ENCODE measurements at regions not wholly inside any gene's neighbourhood (a gene's known extent, or its start where the extent isn't known, plus 50 kb on each side); places are given as distances from the start of the nearest gene placed in this dataset.
"Not testable (repeated sequence)": the region's sequence is repeated elsewhere in the genome, so short reads cannot be mapped to it uniquely, and the experiment has no call there.

DNA sequence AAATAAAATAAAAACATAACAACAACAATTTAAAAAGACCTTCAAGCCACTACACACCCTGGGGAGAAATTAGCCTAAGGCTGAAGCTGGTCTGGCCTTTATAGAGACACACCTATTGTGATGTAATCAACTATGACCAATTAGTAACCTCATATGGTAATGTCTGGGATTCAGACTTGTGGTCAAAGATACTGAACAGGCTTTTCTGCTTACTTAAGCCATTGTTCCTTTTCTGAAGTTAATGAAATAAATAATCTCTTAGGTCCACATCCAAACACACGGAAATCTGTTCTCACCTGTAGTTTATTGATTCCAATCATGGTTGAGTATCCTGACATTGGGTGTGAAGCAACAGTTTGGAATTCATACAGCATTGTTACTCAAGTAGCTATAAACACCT lies 152.5 kb downstream of the PLS3 start:
- no peaks in the 10 kb centered on the region for H3K4me1 Mint-ChIP-seq (ENCODE audit: low read depth)
- Histone ChIP-seq H3K9me3 (ENCODE audit: control insufficient read depth in 1 of 2, insufficient read depth in 1 of 2, low read length in 2 of 2) (no peaks in the 10 kb centered on the region), H3K27ac (ENCODE audit: low read depth in 1 of 2, low read length in 2 of 2) (no peak overlapping the region), H3K4me1 (ENCODE audit: insufficient read depth, low read length) (no peaks in the 10 kb centered on the region), H3K36me3 (ENCODE audit: insufficient read depth, low read length) (no peaks in the 10 kb centered on the region), H3K27me3 (ENCODE audit: control insufficient read depth in 1 of 2, insufficient read depth in 2 of 2, low read length in 2 of 2) (no peaks in the 10 kb centered on the region), H3K4me3 (ENCODE audit: low read length) (no peak overlapping the region)
- DNase-seq: no peak
- H3K36me3 Mint-ChIP-seq (ENCODE audit: low read depth): no peaks in the 10 kb centered on the region
- intact Hi-C loops (cut with DNase I, micrococcal nuclease): no loop called here
- ATAC-seq (ENCODE audit: poor library complexity): no peak
- no peak overlapping the region for H3K27ac Mint-ChIP-seq
- no peaks in the 10 kb centered on the region for H3K27me3 Mint-ChIP-seq
- TF ChIP-seq, protein P1, sequence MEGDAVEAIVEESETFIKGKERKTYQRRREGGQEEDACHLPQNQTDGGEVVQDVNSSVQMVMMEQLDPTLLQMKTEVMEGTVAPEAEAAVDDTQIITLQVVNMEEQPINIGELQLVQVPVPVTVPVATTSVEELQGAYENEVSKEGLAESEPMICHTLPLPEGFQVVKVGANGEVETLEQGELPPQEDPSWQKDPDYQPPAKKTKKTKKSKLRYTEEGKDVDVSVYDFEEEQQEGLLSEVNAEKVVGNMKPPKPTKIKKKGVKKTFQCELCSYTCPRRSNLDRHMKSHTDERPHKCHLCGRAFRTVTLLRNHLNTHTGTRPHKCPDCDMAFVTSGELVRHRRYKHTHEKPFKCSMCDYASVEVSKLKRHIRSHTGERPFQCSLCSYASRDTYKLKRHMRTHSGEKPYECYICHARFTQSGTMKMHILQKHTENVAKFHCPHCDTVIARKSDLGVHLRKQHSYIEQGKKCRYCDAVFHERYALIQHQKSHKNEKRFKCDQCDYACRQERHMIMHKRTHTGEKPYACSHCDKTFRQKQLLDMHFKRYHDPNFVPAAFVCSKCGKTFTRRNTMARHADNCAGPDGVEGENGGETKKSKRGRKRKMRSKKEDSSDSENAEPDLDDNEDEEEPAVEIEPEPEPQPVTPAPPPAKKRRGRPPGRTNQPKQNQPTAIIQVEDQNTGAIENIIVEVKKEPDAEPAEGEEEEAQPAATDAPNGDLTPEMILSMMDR (IDR thresholded peaks at IDR 0.05): no peak
- no peak overlapping the region for H3K4me3 Mint-ChIP-seq
- no peaks in the 10 kb centered on the region for H3K9me3 Mint-ChIP-seq
- POLR2A ChIA-PET: no interaction called here
- CTCF ChIA-PET: no interaction called here

- DNase-seq (no peak), ATAC-seq (ENCODE audit: poor library complexity) (no peak)
- H3K36me3 Mint-ChIP-seq (ENCODE audit: low read depth): no peaks in the 10 kb centered on the region
- TF ChIP-seq, protein P1 (IDR thresholded peaks at IDR 0.05): no peak
- H3K4me3 Mint-ChIP-seq: no peak overlapping the region
- no peaks in the 10 kb centered on the region for H3K9me3 ChIP-seq (ENCODE audit: control insufficient read depth in 1 of 2, insufficient read depth in 1 of 2, low read length in 2 of 2)
- H3K9me3 Mint-ChIP-seq: no peaks in the 10 kb centered on the region
- H3K27me3 ChIP-seq (ENCODE audit: control insufficient read depth in 1 of 2, insufficient read depth in 2 of 2, low read length in 2 of 2): no peaks in the 10 kb centered on the region
- intact Hi-C loops (cut with DNase I, micrococcal nuclease): no loop called here
- H3K4me1 Mint-ChIP-seq (ENCODE audit: low read depth): no peaks in the 10 kb centered on the region
- no peak overlapping the region for H3K4me3 ChIP-seq (ENCODE audit: low read length)
- H3K4me1 ChIP-seq (ENCODE audit: insufficient read depth, low read length): no peaks in the 10 kb centered on the region
- no peak overlapping the region for H3K27ac Mint-ChIP-seq
- no peak overlapping the region for H3K27ac ChIP-seq (ENCODE audit: low read depth in 1 of 2, low read length in 2 of 2)
- peaks cover 4% of the 10 kb centered on the region for H3K27me3 Mint-ChIP-seq
- H3K36me3 ChIP-seq (ENCODE audit: insufficient read depth, low read length): no peaks in the 10 kb centered on the region
- POLR2A ChIA-PET: no interaction called here
- CTCF ChIA-PET: no interaction called here
Observed at GRCh38 chrX:115719171-115719570, 158.2 kb downstream of the PLS3 start.

GRCh38 chrX:115722724-115723433 lies 161.9 kb downstream of the PLS3 start:
- CTCF ChIA-PET; H3K9me3 Mint-ChIP-seq; H3K27ac ChIP-seq (ENCODE audit: low read depth in 1 of 2, low read length in 2 of 2); H3K4me1 ChIP-seq (ENCODE audit: insufficient read depth, low read length); POLR2A ChIA-PET; H3K27me3 Mint-ChIP-seq; H3K36me3 Mint-ChIP-seq (ENCODE audit: low read depth); H3K27me3 ChIP-seq (ENCODE audit: control insufficient read depth in 1 of 2, insufficient read depth in 2 of 2, low read length in 2 of 2); H3K27ac Mint-ChIP-seq; intact Hi-C loops (cut with DNase I, micrococcal nuclease); H3K4me3 ChIP-seq (ENCODE audit: low read length); H3K4me3 Mint-ChIP-seq; DNase-seq; H3K4me1 Mint-ChIP-seq (ENCODE audit: low read depth); H3K9me3 ChIP-seq (ENCODE audit: control insufficient read depth in 1 of 2, insufficient read depth in 1 of 2, low read length in 2 of 2); H3K36me3 ChIP-seq (ENCODE audit: insufficient read depth, low read length); ATAC-seq (ENCODE audit: poor library complexity): not testable (repeated sequence)

DNA sequence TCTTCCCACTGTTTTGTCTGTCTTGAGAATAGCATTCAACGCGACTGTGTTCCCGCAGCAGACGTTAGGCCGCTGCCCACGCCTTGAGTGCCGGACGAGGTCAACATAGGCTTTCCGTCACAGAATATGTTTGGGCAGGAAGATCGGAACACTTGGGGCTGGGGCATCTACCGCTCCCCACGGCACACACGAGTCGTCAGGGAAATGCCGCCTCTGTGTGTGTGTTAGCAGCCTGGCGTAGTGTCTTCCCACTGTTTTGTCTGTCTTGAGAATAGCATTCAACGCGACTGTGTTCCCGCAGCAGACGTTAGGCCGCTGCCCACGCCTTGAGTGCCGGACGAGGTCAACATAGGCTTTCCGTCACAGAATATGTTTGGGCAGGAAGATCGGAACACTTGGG lies 164.4 kb downstream of the PLS3 start:
- H3K27me3 Mint-ChIP-seq; POLR2A ChIA-PET; H3K27ac ChIP-seq (ENCODE audit: low read depth in 1 of 2, low read length in 2 of 2); H3K4me1 Mint-ChIP-seq (ENCODE audit: low read depth); H3K9me3 ChIP-seq (ENCODE audit: control insufficient read depth in 1 of 2, insufficient read depth in 1 of 2, low read length in 2 of 2); H3K4me3 Mint-ChIP-seq; H3K27me3 ChIP-seq (ENCODE audit: control insufficient read depth in 1 of 2, insufficient read depth in 2 of 2, low read length in 2 of 2); H3K9me3 Mint-ChIP-seq; intact Hi-C loops (cut with DNase I, micrococcal nuclease); H3K36me3 Mint-ChIP-seq (ENCODE audit: low read depth); H3K4me3 ChIP-seq (ENCODE audit: low read length); CTCF ChIA-PET; H3K27ac Mint-ChIP-seq; DNase-seq; ATAC-seq (ENCODE audit: poor library complexity); H3K36me3 ChIP-seq (ENCODE audit: insufficient read depth, low read length); H3K4me1 ChIP-seq (ENCODE audit: insufficient read depth, low read length): not testable (repeated sequence)

GRCh38 chrX:115727792-115728732 lies 167.1 kb downstream of the PLS3 start:
- intact Hi-C loops (cut with DNase I, micrococcal nuclease); H3K4me1 Mint-ChIP-seq (ENCODE audit: low read depth): not testable (repeated sequence)

More at GRCh38 chrX:115727792-115728732, 167.1 kb downstream of the PLS3 start:
- DNase-seq: peak in 3 of 14 experiments; percentile 9 to 26 (median 22)
- H3K27me3 Mint-ChIP-seq; H3K27me3 ChIP-seq (ENCODE audit: control insufficient read depth in 1 of 2, insufficient read depth in 2 of 2, low read length in 2 of 2); POLR2A ChIA-PET; H3K27ac Mint-ChIP-seq; H3K36me3 Mint-ChIP-seq (ENCODE audit: low read depth); H3K4me1 ChIP-seq (ENCODE audit: insufficient read depth, low read length); H3K4me3 ChIP-seq (ENCODE audit: low read length); CTCF ChIA-PET; H3K9me3 Mint-ChIP-seq; H3K4me3 Mint-ChIP-seq; ATAC-seq (ENCODE audit: poor library complexity); H3K9me3 ChIP-seq (ENCODE audit: control insufficient read depth in 1 of 2, insufficient read depth in 1 of 2, low read length in 2 of 2); H3K36me3 ChIP-seq (ENCODE audit: insufficient read depth, low read length); H3K27ac ChIP-seq (ENCODE audit: low read depth in 1 of 2, low read length in 2 of 2): not testable (repeated sequence)
